Fibroblast of lung (primary cell): ENCODE measurements at regions not wholly inside any gene's neighbourhood (a gene's known extent, or its start where the extent isn't known, plus 50 kb on each side); places are given as distances from the start of the nearest gene placed in this dataset.

ENCODE experiments used
- DNase-seq, 2 donors: peaks; one replicate each; pipeline versions ENCODE4 v3.0.0 to v3.0.0-alpha.2; 2010; ENCODE audit warnings: low read depth in 2 of 2
- H2AFZ ChIP-seq: 2 replicates; pipeline ENCODE4 v1.5.1; 2012; ENCODE audit warnings: low read length, control low read depth, inconsistent platforms
- H3K27ac ChIP-seq: 2 replicates; pipeline ENCODE4 v1.5.1; 2011; ENCODE audit warnings: low read length, control low read depth; ENCODE audit not compliant: insufficient read depth
- H3K27me3 ChIP-seq: 2 replicates; pipeline ENCODE4 v1.5.1; 2011; ENCODE audit warnings: mild to moderate bottlenecking, low read length; ENCODE audit not compliant: control insufficient read depth, insufficient read depth
- H3K36me3 ChIP-seq: 2 replicates; pipeline ENCODE4 v1.5.1; 2011; ENCODE audit warnings: low read length; ENCODE audit not compliant: control insufficient read depth, insufficient read depth
- H3K4me1 ChIP-seq: 2 replicates; pipeline ENCODE4 v1.5.1; 2011; ENCODE audit warnings: low read length; ENCODE audit not compliant: control insufficient read depth, insufficient read depth; ENCODE audit errors: extremely low read depth
- H3K4me2 ChIP-seq: 2 replicates; pipeline ENCODE4 v1.5.1; 2011; ENCODE audit warnings: low read length, control low read depth; ENCODE audit not compliant: insufficient read depth; ENCODE audit errors: extremely low read depth
- H3K4me3 ChIP-seq, 4 experiments: fragments of 200-600 bp in 1 of 4; sonication (generic) in 1 of 4; replicated peaks in 1 of 4; 2 replicates each; pipeline ENCODE4 v1.5.1; 2011 to 2016; ENCODE audit warnings: low read length in 4 of 4, low read depth in 3 of 4, mild to moderate bottlenecking in 3 of 4, control low read depth in 2 of 4, inconsistent platforms in 1 of 4, mixed read lengths in 1 of 4; ENCODE audit not compliant: insufficient read depth in 1 of 4; ENCODE audit errors: control extremely low read depth in 1 of 4
- H3K79me2 ChIP-seq: 2 replicates; pipeline ENCODE4 v1.5.1; 2012; ENCODE audit warnings: mild to moderate bottlenecking, low read length, inconsistent platforms; ENCODE audit not compliant: control insufficient read depth, insufficient read depth
- H3K9ac ChIP-seq: 2 replicates; pipeline ENCODE4 v1.5.1; 2011; ENCODE audit warnings: mild to moderate bottlenecking, low read length, control low read depth; ENCODE audit not compliant: insufficient read depth
- H3K9me3 ChIP-seq: 2 replicates; pipeline ENCODE4 v1.5.1; 2012; ENCODE audit warnings: low read depth, low read length; ENCODE audit not compliant: control insufficient read depth, insufficient read depth
- H4K20me1 ChIP-seq: 2 replicates; pipeline ENCODE4 v1.5.1; 2011; ENCODE audit warnings: low read length; ENCODE audit not compliant: control insufficient read depth, insufficient read depth; ENCODE audit errors: extremely low read depth
- EZH2 ChIP-seq: IDR thresholded peaks from 2 replicates; pipeline ENCODE4 v1.5.1; 2012; ENCODE audit warnings: low read length, control low read depth, mild to moderate bottlenecking; ENCODE audit errors: missing control alignments
- TF ChIP-seq, protein P1 (sequence below), 2 donors: IDR thresholded peaks in 1 of 2; conservative IDR thresholded peaks in 1 of 2; 1 replicate in 1 of 2; 2 replicates in 1 of 2; pipeline ENCODE4 v1.5.1; 2011 to 2012; ENCODE audit warnings: low read length in 2 of 2, control low read depth in 1 of 2, inconsistent platforms in 1 of 2, low read depth in 1 of 2, mild to moderate bottlenecking in 1 of 2

DNA sequence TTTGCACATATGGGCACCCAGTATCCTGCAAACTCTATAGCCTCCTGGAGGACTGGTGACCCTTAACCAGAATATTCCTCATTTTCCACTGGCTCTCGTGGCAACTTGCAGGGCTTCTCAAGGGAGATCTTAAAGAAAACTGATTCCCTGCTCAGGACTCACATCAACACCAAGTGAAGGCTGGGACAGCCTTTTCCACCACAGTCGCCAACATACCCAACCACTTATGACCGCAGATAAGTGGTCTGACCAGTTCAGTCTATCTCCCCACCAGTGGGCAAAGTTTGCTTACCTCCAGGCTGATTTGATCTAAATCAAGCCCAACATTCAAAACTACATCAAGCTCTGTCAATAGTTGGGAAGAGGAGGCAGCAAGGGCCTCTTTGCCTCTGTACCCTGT lies 289.3 kb upstream of the GATB start:
- Histone ChIP-seq H3K27ac (no peak overlapping the region), H4K20me1 (no peaks in the 10 kb centered on the region), H3K4me1 (peaks cover 3% of the 10 kb centered on the region), H3K9me3 (no peaks in the 10 kb centered on the region), H3K27me3 (peaks cover 2% of the 10 kb centered on the region), H3K79me2 (no peaks in the 10 kb centered on the region), H2AFZ (no peak overlapping the region), H3K36me3 (no peaks in the 10 kb centered on the region), H3K4me3 (no peak overlapping the region), H3K9ac (no peak overlapping the region), H3K4me2 (no peak overlapping the region)
- TF ChIP-seq, protein P1, sequence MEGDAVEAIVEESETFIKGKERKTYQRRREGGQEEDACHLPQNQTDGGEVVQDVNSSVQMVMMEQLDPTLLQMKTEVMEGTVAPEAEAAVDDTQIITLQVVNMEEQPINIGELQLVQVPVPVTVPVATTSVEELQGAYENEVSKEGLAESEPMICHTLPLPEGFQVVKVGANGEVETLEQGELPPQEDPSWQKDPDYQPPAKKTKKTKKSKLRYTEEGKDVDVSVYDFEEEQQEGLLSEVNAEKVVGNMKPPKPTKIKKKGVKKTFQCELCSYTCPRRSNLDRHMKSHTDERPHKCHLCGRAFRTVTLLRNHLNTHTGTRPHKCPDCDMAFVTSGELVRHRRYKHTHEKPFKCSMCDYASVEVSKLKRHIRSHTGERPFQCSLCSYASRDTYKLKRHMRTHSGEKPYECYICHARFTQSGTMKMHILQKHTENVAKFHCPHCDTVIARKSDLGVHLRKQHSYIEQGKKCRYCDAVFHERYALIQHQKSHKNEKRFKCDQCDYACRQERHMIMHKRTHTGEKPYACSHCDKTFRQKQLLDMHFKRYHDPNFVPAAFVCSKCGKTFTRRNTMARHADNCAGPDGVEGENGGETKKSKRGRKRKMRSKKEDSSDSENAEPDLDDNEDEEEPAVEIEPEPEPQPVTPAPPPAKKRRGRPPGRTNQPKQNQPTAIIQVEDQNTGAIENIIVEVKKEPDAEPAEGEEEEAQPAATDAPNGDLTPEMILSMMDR (conservative IDR thresholded peaks at IDR 0.05 in 1 of 2, IDR thresholded peaks at IDR 0.05 in 1 of 2; ENCODE audit: low read depth in 1 of 2, low read length in 2 of 2) = no peak
- no peak for DNase-seq

DNA sequence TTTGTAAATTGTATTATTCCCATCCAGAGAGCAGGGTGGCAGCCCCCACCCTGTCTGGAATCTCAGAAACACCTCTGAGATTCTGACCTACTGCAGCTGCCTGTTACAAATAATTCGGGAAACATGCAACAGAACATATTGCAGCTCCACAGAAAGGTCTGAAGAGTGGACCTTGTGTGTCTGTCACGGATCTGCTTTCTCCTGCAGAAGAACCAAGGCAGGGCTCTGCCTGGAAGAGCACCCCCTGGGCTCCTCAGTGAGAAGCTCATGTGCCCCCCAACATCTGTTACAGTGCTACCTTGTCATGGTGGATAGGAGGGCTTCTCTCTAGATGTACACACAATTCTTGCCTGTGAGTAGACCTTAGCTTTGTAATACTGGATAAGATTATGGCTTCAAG lies 286.6 kb upstream of the GATB start:
- H3K27ac ChIP-seq = no peak overlapping the region
- no peak for TF ChIP-seq EZH2
- TF ChIP-seq, protein P1 (conservative IDR thresholded peaks at IDR 0.05 in 1 of 2, IDR thresholded peaks at IDR 0.05 in 1 of 2; ENCODE audit: low read depth in 1 of 2, low read length in 2 of 2) = no peak
- peaks cover 3% of the 10 kb centered on the region for H3K4me1 ChIP-seq
- no peak overlapping the region for H3K4me2 ChIP-seq
- no peak overlapping the region for H3K9ac ChIP-seq
- H3K9me3 ChIP-seq = no peaks in the 10 kb centered on the region
- no peak for DNase-seq
- no peak overlapping the region for H2AFZ ChIP-seq
- peaks cover 2% of the 10 kb centered on the region for H3K27me3 ChIP-seq
- H3K4me3 ChIP-seq = no peak overlapping the region
- no peaks in the 10 kb centered on the region for H3K79me2 ChIP-seq
- H4K20me1 ChIP-seq = no peaks in the 10 kb centered on the region
- no peaks in the 10 kb centered on the region for H3K36me3 ChIP-seq

DNA sequence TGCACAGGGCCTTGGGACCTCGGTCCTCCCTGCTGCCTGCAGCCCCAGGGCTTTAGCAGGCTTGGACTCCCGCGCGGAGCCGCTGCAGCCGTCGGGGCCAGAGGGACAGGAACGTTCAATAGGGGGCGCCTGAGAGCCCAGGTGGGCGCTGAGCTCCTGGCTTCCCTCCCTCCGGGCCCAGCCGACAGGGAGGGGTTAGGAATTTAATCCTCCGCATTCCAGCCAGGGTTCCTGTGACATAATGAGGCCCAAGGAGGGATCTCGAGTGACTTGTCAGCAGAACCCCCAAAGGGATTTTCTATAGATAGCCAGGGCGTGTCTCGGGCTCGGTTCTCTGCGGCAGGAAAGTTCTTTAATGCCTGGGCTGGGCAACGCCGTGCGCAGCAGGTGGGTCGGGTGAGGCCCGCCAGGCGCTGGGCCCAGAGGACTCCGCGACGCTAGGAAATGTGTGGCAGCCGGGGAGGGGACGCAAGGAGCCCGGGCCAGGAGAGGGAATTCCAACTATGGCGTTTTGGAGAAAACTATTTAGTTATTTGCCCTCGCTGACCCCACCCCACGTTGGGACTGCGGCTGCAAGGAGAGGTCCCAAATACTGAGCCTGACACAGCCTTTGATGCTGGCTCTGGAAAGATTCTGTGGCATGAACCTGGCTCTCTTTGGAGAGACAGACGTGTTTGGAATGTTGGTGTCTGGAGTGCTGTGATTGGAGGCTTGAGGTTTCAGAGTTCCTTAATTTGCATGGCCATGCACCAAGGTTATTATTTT lies 285.2 kb upstream of the GATB start:
- H3K27ac ChIP-seq = no peak overlapping the region
- no peaks in the 10 kb centered on the region for H3K9me3 ChIP-seq
- DNase-seq = peak in 1 of 2 donors; percentile 61
- H3K27me3 ChIP-seq = peaks cover 2% of the 10 kb centered on the region
- no peaks in the 10 kb centered on the region for H3K36me3 ChIP-seq
- no peak overlapping the region for H2AFZ ChIP-seq
- H4K20me1 ChIP-seq = no peaks in the 10 kb centered on the region
- H3K4me3 ChIP-seq = no peak overlapping the region
- H3K9ac ChIP-seq = no peak overlapping the region
- H3K4me2 ChIP-seq = peak overlapping the region; percentile 32
- no peaks in the 10 kb centered on the region for H3K79me2 ChIP-seq
- TF ChIP-seq, protein P1 (conservative IDR thresholded peaks at IDR 0.05 in 1 of 2, IDR thresholded peaks at IDR 0.05 in 1 of 2; ENCODE audit: low read depth in 1 of 2, low read length in 2 of 2) = peak; percentile 27 to 52
- no peak for TF ChIP-seq EZH2
- no peaks in the 10 kb centered on the region for H3K4me1 ChIP-seq
